GM15510 (cell line): ENCODE measurements at regions not wholly inside any gene's neighbourhood (a gene's known extent, or its start where the extent isn't known, plus 50 kb on each side); places are given as distances from the start of the nearest gene placed in this dataset.

Experiments used
- POLR2A ChIP-seq: IDR thresholded peaks from 3 replicates; pipeline ENCODE4 v1.6.1; 2011; ENCODE audit warnings: borderline replicate concordance; ENCODE audit not compliant: insufficient read length; ENCODE audit errors: extremely low read depth

GRCh38 chr9:89871871-89872331 is 267.1 kb downstream of the GADD45G start:
- no peak for TF ChIP-seq POLR2A

GRCh38 chr9:89872426-89872912 is 267.7 kb downstream of the GADD45G start:
- no peak for TF ChIP-seq POLR2A

GRCh38 chr9:89872913-89873707 is 268.3 kb downstream of the GADD45G start:
- no peak for TF ChIP-seq POLR2A

GRCh38 chr9:89873801-89874200 is 269.0 kb downstream of the GADD45G start:
- no peak for TF ChIP-seq POLR2A

GRCh38 chr9:89874351-89875321 is 269.8 kb downstream of the GADD45G start:
- TF ChIP-seq POLR2A = no peak

- no peak for TF ChIP-seq POLR2A
These were observed 272.5 kb downstream of the GADD45G start for GRCh38 chr9:89877051-89878002.

GRCh38 chr9:89878003-89878411 is 273.2 kb downstream of the GADD45G start:
- no peak for TF ChIP-seq POLR2A

GRCh38 chr9:89878687-89879086 is 273.9 kb downstream of the GADD45G start:
- TF ChIP-seq POLR2A = no peak

- TF ChIP-seq POLR2A = no peak
These were observed 274.5 kb downstream of the GADD45G start for GRCh38 chr9:89879276-89879675.

- no peak for TF ChIP-seq POLR2A
These were observed 274.9 kb downstream of the GADD45G start for GRCh38 chr9:89879701-89880100.

GRCh38 chr9:89880161-89880560 is 275.3 kb downstream of the GADD45G start:
- TF ChIP-seq POLR2A = no peak

GRCh38 chr9:89880721-89881120 is 275.9 kb downstream of the GADD45G start:
- no peak for TF ChIP-seq POLR2A

- no peak for TF ChIP-seq POLR2A
These were observed 276.6 kb downstream of the GADD45G start for GRCh38 chr9:89881431-89881830.

GRCh38 chr9:89882930-89883361 is 278.1 kb downstream of the GADD45G start:
- TF ChIP-seq POLR2A = no peak
